ENCODE measurements at regions not wholly inside any gene's neighbourhood (a gene's known extent, or its start where the extent isn't known, plus 50 kb on each side); places are given as distances from the start of the nearest gene placed in this dataset.
"Not testable (repeated sequence)": the region's sequence is repeated elsewhere in the genome, so short reads cannot be mapped to it uniquely, and the experiment has no call there.

DNA sequence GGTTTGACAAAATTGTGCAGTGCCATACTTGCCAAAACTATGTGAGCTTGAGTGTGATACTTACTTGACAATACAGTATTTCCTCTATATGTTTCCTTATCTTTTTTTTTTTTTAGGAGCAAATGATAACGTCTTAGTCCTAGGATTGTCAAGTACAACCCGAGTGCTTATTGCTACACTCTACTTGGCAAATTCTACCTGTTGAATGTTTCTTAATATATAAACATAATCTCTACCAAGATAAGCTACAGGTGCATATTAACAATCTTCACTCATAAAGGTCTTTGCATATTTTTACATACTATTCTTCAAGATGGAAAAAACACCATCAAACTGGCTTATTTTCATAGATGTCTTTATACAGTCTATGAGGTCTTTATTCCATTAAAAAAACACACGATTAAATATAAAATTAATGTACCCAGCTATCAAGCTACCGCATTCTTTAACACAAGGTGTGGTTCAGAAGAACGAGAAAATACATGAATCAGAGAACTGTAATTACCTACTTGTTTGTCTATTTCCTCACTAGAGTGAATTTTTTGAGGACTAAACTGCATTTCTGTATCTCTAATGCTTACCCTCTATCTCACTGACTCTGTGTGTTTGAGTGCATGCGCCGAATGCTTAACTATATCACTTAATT is 76.1 kb upstream of the PDSS1 start:
- no peaks in the 10 kb centered on the region for H3K36me3 ChIP-seq (replicated peaks)
- no peak overlapping the region for H3K4me3 ChIP-seq
- no peaks in the 10 kb centered on the region for H3K27me3 ChIP-seq (ENCODE audit: low read depth)
- H3K4me1 ChIP-seq: no peaks in the 10 kb centered on the region
- H3K9me3 ChIP-seq: no peaks in the 10 kb centered on the region
- no peak for DNase-seq (ENCODE audit: low spot score in 2 of 2)
- in situ Hi-C loops (cut with MboI; ENCODE audit: low sequenced_read_pairs): no loop called here

DNA sequence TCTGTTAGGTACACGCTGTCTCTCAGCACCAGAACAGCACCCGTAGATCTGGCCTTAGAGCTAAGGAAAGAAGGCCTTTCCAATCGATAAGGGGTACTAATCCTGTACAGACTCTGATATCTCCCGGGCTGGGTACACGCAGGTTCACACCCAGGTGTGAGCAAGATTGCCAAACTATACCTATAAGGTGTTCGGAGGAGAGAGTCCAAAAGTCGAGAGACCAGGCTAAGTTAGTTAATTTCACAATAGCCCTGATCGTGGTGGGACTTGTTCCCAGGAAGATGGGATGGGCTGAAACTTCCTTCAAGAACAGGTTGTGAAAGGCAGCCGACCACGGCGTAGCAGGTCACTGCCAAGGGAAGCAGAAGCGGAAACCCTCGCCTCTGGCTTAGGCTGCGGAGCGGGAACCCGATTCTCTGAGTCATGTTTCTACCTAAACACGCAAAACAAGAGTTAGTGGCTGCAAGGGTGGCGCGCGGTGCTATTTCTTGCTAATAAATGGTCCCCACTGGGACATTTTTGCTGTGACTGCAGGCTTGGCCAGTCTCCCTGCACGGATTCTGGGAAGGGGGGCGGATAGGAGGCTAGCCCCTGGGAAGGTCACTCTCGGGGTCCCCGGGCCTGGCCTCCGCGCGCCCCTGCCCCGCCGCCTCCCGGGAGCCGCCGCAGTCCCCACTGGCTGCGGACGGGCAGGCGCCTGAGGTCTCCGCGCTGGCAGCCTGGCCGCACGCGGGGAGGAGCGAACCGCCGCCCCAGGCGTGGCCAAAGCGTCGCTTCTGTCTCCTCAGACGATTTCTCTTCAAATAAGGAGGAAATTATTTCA is 75.4 kb upstream of the PDSS1 start:
- H3K4me3 ChIP-seq: peak overlapping the region; percentile 20

DNA sequence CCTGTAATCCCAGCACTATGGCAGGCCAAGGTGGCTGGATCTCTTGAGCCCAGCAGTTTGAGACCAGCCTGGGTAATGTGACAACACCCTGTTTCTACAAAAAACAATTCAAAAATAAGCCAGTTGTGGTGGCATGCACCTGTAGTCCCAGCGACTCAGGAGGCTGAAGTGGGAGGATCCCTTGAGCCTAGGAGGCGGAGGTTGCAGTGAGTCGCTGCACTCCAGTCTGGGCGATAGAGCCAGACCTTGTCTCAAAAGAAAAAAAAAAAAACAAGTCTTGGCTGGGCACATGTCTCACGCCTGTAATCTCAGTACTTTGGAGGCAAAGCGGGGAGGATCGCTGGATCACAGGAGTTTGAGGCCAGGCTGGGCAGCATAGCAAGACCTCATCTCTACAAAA is 74.6 kb upstream of the PDSS1 start:
- H3K4me3 ChIP-seq: no peak overlapping the region
- in situ Hi-C loops (cut with MboI; ENCODE audit: low sequenced_read_pairs): no loop called here

More for the DNA sequence above, 75.4 kb upstream of the PDSS1 start:
- in situ Hi-C loops (cut with MboI; ENCODE audit: low sequenced_read_pairs): no loop called here
- no peaks in the 10 kb centered on the region for H3K4me1 ChIP-seq
- H3K9me3 ChIP-seq: no peaks in the 10 kb centered on the region
- H3K36me3 ChIP-seq (replicated peaks): no peaks in the 10 kb centered on the region
- peak; percentile 12 to 46 for DNase-seq (ENCODE audit: low spot score in 2 of 2)
- no peaks in the 10 kb centered on the region for H3K27me3 ChIP-seq (ENCODE audit: low read depth)

DNA sequence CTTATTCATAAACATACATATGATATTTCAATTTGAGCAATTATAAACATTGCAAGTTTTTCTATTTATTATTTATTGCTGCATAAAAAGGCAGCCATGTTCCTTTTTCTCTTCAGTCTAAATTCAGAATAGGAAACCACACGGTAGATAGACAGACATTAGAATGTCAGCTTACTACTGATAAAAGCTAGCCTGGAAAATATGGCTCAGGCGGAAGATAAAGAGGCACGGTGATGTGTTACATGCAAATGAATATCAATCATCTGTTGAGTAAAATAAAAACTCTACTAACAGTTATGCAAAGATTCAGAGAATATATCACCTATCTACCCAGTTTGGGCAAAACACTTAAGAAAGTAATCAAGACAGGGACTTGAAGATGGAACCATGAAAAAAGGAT is 73.5 kb upstream of the PDSS1 start:
- Histone ChIP-seq H3K27me3 (ENCODE audit: low read depth) (no peaks in the 10 kb centered on the region), H3K36me3 (replicated peaks) (no peaks in the 10 kb centered on the region), H3K4me3 (no peak overlapping the region), H3K9me3 (no peaks in the 10 kb centered on the region), H3K4me1 (no peaks in the 10 kb centered on the region)
- in situ Hi-C loops (cut with MboI; ENCODE audit: low sequenced_read_pairs): no loop called here
- no peak for DNase-seq (ENCODE audit: low spot score in 2 of 2)

More for the DNA sequence above, 74.6 kb upstream of the PDSS1 start:
- DNase-seq (ENCODE audit: low spot score in 2 of 2): no peak
- Histone ChIP-seq H3K36me3 (replicated peaks) (no peaks in the 10 kb centered on the region), H3K4me1 (no peaks in the 10 kb centered on the region), H3K27me3 (ENCODE audit: low read depth) (no peaks in the 10 kb centered on the region), H3K9me3 (no peaks in the 10 kb centered on the region)

- no peaks in the 10 kb centered on the region for H3K4me1 ChIP-seq
- H3K36me3 ChIP-seq (replicated peaks): no peaks in the 10 kb centered on the region
- no peaks in the 10 kb centered on the region for H3K27me3 ChIP-seq (ENCODE audit: low read depth)
- in situ Hi-C loops (cut with MboI; ENCODE audit: low sequenced_read_pairs): no loop called here
- no peaks in the 10 kb centered on the region for H3K9me3 ChIP-seq
- no peak for DNase-seq (ENCODE audit: low spot score in 2 of 2)
- H3K4me3 ChIP-seq: no peak overlapping the region
Observed at GRCh38 chr10:26626066-26626465, 71.4 kb upstream of the PDSS1 start.

DNA sequence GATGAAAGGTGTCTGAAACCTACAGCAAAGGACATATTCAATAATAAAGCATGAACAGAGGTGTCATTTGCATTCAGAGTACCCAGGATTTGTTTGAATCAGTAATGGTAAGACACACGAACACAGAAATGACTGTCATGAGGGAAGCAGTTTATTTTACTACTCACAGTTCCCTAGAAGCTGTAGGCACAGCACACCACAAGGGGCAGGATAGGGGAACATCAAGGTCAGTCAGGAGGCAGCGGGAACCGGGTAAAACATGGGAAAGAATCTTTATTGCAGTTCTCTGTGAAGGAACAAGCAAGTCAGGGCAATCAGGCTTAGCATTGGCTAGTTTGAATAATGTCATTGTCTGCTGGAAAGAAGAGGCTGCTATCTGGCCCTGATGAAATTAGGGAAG is 70.2 kb upstream of the PDSS1 start:
- DNase-seq (ENCODE audit: low spot score in 2 of 2): no peak
- H3K36me3 ChIP-seq (replicated peaks): no peaks in the 10 kb centered on the region
- H3K4me3 ChIP-seq: no peak overlapping the region
- in situ Hi-C loops (cut with MboI; ENCODE audit: low sequenced_read_pairs): no loop called here
- no peaks in the 10 kb centered on the region for H3K27me3 ChIP-seq (ENCODE audit: low read depth)
- no peaks in the 10 kb centered on the region for H3K4me1 ChIP-seq
- no peaks in the 10 kb centered on the region for H3K9me3 ChIP-seq

GRCh38 chr10:26628395-26628794 is 69.1 kb upstream of the PDSS1 start:
- Histone ChIP-seq H3K4me3 (no peak overlapping the region), H3K27me3 (ENCODE audit: low read depth) (no peaks in the 10 kb centered on the region), H3K9me3 (no peaks in the 10 kb centered on the region), H3K36me3 (replicated peaks) (no peaks in the 10 kb centered on the region), H3K4me1 (no peaks in the 10 kb centered on the region)
- DNase-seq (ENCODE audit: low spot score in 2 of 2): no peak
- in situ Hi-C loops (cut with MboI; ENCODE audit: low sequenced_read_pairs): no loop called here

DNA sequence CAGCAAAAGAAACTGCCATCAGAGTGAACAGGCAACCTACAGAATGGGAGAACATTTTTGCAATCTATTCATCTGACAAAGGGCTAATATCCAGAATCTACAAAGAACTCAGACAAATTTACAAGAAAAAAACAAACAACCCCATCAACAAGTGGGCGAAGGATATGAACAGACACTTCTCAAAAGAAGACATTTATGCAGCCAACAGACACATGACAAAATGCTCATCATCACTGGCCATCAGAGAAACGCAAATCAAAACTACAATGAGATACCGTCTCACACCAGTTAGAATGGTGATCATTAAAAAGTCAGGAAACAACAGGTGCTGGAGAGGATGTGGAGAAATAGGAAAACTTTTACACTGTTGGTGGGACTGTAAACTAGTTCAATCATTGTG is 65.3 kb upstream of the PDSS1 start:
- H3K27me3 ChIP-seq (ENCODE audit: low read depth); in situ Hi-C loops (cut with MboI; ENCODE audit: low sequenced_read_pairs); H3K36me3 ChIP-seq (replicated peaks); H3K9me3 ChIP-seq; DNase-seq (ENCODE audit: low spot score in 2 of 2); H3K4me3 ChIP-seq; H3K4me1 ChIP-seq: not testable (repeated sequence)

- in situ Hi-C loops (cut with MboI; ENCODE audit: low sequenced_read_pairs); H3K9me3 ChIP-seq; H3K4me3 ChIP-seq; DNase-seq (ENCODE audit: low spot score in 2 of 2); H3K36me3 ChIP-seq (replicated peaks); H3K4me1 ChIP-seq; H3K27me3 ChIP-seq (ENCODE audit: low read depth): not testable (repeated sequence)
Observed at GRCh38 chr10:26634111-26634510, 63.4 kb upstream of the PDSS1 start.

- in situ Hi-C loops (cut with MboI; ENCODE audit: low sequenced_read_pairs): no loop called here
- H3K4me1 ChIP-seq: no peaks in the 10 kb centered on the region
- no peak overlapping the region for H3K4me3 ChIP-seq
- no peak for DNase-seq (ENCODE audit: low spot score in 2 of 2)
- no peaks in the 10 kb centered on the region for H3K9me3 ChIP-seq
- no peaks in the 10 kb centered on the region for H3K27me3 ChIP-seq (ENCODE audit: low read depth)
- no peaks in the 10 kb centered on the region for H3K36me3 ChIP-seq (replicated peaks)
Observed at GRCh38 chr10:26637521-26638275, 59.8 kb upstream of the PDSS1 start.

- H3K4me3 ChIP-seq: no peak overlapping the region
- no peaks in the 10 kb centered on the region for H3K27me3 ChIP-seq (ENCODE audit: low read depth)
- no peaks in the 10 kb centered on the region for H3K36me3 ChIP-seq (replicated peaks)
- no peak for DNase-seq (ENCODE audit: low spot score in 2 of 2)
- no peaks in the 10 kb centered on the region for H3K4me1 ChIP-seq
- no peaks in the 10 kb centered on the region for H3K9me3 ChIP-seq
- in situ Hi-C loops (cut with MboI; ENCODE audit: low sequenced_read_pairs): no loop called here
Observed at GRCh38 chr10:26640391-26640790, 57.1 kb upstream of the PDSS1 start.

GRCh38 chr10:26642896-26643653 is 54.4 kb upstream of the PDSS1 start:
- no peak for DNase-seq (ENCODE audit: low spot score in 2 of 2)
- Histone ChIP-seq H3K4me3 (no peak overlapping the region), H3K27me3 (ENCODE audit: low read depth) (no peaks in the 10 kb centered on the region), H3K36me3 (replicated peaks) (no peaks in the 10 kb centered on the region), H3K9me3 (no peaks in the 10 kb centered on the region), H3K4me1 (no peaks in the 10 kb centered on the region)
- in situ Hi-C loops (cut with MboI; ENCODE audit: low sequenced_read_pairs): no loop called here

- Histone ChIP-seq H3K36me3 (replicated peaks) (no peaks in the 10 kb centered on the region), H3K4me3 (no peak overlapping the region), H3K9me3 (no peaks in the 10 kb centered on the region), H3K27me3 (ENCODE audit: low read depth) (no peaks in the 10 kb centered on the region), H3K4me1 (no peaks in the 10 kb centered on the region)
- in situ Hi-C loops (cut with MboI; ENCODE audit: low sequenced_read_pairs): no loop called here
- DNase-seq (ENCODE audit: low spot score in 2 of 2): no peak
Observed at GRCh38 chr10:26647602-26648244, 49.8 kb upstream of the PDSS1 start.
